Activated CD4-positive, CD25-positive, alpha-beta regulatory T cell treated with anti-CD3 and anti-CD28 coated beads, Interleukin-2, amount 50 U/mL, for 16 hours (primary cell): ENCODE measurements at regions not wholly inside any gene's neighbourhood (a gene's known extent, or its start where the extent isn't known, plus 50 kb on each side); places are given as distances from the start of the nearest gene placed in this dataset.

Experiments
- DNase-seq: peaks from one replicate; pipeline ENCODE4 v3.0.0-alpha.2; 2020; ENCODE audit warnings: low read depth, low spot score

DNA sequence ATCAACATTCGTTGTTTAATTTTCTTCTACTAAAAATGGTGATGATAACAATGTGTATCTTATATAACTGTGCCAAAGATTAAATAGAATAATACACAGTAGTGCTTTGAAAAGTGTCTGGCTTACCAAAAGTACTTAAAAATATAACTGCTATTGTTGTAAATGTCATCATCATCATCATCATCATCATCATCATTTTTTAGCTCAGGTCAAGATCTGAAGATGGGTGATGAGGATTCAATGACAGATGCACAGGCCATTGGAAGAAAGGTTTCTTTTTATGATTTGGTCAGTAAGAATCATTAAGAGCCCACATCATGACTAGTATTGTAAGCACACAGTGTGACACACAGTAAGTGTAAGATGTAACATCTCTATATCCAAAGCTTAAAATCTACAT, 795.2 kb downstream of the SLC4A3 start:
- no peak for DNase-seq

DNA sequence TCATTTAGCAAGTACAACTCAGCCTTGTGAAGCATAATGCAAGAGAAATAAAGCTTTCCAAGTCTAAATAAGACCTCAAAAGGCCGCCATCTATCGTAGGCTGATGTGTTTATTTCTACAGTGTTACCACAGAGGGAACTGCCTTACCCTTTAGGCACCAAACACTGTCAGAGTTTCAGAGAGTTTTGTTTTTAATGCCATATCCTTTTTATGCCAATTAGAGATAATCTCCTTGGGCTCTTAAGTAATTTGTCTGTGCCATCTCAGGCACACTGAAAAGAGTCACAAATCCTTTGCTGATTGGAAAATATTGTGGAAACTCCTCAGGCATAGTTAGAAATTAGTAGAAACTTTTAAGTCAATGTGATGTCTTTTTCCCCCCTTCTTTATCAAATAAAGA, 797.1 kb downstream of the SLC4A3 start:
- no peak for DNase-seq

DNA sequence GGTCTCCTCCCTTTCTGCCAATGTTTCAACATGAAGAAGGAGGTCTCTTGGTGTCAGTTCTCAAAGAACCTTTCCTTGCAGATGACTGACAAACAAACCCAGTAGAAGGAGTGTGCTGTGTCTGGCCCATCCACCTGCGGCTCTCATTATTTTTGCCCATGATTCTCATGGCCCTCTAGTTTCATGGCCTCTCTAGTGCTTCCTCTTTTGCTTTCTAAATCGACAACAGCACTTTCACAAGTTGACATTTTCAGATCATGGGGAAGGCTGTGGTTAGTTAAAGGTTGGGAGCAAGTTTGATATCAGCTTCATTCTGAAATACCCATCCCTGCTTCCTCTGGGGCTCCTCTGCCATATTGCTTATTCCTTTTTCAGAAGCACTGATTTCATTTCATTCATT, 805.2 kb downstream of the SLC4A3 start:
- DNase-seq, result no peak

DNA sequence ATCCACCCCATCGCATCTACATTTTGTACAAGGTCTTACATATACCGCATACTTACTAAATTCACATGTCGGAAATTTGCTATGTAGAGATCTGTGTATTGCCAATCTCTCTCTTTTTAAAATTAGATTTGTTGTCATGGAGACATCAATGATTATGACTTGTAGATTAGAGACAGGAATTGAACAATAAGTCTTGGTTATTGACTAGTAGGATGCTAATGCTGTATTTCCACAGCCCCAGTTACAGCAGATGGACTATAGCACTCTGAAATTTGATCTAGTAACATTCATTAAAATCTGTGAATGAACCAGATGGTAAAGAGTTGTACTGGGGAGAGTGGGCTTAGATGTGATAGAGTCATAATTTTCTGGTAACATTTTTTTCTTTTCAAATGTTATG, 805.7 kb downstream of the SLC4A3 start:
- DNase-seq, result no peak

DNA sequence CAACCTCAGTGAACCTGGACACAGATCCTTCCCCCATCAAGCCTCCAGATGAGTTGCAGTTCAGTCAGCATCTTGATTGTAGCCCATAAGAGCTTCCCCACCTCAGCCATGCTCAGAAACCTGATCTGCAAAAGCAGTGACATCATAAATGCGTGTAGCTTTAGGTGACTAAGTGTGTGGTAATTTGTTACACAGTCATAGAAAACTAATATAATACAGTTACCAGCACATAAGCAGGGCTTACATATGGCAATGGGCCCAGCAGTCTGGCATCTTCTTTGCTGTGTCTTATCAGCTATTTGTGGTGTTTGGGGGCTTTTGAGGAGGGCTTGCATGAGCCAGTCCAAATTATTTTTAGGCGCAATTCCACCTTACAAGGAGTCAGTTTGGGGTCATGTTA, 807.0 kb downstream of the SLC4A3 start:
- DNase-seq, result no peak

DNA sequence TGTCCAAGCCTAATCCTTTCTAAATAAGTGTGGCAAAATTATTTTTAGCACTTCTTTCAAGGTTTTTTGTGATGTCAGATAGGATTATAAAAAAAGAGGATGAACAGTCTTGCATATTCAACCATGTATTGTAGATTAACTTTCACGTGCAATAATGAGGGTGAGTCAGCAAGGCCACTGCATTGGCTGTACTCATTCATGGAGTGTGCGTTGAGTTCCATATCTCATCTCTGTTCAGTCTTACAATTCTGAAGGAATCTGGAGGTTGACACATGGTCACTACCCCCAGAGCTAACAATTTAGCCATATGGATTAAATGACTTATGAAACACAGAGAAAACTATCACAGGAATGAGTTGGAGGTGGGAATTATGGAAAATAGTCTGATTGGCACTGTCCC, 810.5 kb downstream of the SLC4A3 start:
- no peak for DNase-seq

DNA sequence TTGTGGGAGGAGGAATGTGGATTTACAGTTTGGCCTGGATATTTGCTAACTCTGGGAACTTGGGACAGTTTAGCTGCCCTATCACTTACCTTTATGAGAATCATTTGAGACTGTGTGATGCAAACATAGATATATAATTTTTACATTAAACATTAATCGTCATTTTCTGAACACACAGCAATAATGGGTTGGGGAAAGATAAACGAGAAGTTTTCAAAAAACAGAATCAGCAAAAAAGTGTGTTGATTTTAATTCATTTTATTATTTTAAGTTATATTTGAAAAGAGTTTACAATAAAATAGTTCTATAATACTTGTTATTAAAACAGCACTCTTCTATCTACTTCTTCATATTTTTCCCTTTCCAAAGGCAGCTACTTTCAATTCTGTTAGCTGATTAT, 813.3 kb downstream of the SLC4A3 start:
- no peak for DNase-seq

DNA sequence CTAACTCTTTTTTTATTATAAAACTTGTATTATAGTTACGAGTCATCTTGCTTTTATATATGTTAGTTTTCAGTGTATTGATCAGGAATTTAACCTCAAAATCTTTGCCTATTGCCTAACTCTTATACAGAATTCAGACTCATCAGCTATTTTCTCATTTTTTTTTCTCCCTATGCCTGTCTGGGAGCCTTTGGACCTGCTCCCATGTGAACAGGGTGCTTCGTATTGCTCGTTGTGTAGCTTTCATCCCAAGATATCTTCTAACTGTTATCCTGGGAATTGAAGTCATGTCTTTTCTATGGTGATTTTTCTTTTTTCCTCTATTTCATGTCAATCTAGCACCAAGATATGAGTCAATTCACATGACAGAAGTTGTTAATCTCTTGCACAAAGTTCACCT, 814.0 kb downstream of the SLC4A3 start:
- DNase-seq, result no peak

DNA sequence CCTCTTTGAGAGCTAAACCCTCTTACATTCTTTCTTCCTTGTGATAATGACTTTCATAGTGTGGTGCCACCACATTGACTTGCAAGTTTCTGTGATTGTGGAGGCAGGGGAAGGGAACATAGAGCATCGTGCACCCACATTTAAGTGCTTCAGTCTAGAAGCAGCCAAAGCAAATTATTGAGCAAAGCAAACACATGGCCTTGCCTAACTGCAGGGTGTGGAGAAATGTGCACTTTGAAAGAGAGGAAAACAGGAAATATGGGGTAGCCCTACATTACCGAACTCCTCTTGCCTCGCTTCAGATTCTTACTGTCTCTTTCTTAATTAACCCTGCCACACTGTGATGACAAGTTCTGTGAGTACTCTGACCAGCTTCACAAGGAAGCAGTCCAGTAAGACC, 814.6 kb downstream of the SLC4A3 start:
- DNase-seq, result no peak

DNA sequence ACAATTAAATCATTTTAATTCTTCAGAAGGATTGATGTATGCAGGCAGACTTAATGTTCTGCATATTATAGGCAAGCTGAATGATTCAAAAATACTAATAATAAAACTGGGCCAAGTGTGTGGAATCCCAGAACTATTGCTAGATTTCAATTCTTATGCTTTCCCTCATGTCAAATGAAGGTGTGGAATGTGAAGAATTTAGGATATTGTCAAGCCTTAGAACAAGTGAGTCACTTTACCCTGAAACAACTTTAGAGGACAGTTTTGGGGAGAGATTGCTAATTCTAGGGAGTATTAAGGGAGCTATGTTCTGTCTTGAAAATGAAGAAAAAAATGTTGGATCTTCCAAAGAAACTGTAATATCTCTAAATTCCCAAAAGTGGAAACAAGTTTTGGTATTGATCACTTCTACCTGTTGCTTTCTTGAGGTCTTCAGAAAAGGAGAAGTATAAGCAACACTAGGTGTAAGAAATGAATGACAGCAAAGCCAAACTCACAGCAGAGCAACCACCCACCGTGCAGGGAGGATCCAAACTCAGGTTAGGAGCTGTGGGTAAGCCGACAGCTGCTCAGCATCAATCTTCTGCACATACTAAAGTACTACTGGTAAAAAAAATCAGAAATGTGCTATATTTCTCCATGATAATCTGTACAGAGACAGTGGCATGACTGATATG, 818.1 kb downstream of the SLC4A3 start:
- no peak for DNase-seq

DNA sequence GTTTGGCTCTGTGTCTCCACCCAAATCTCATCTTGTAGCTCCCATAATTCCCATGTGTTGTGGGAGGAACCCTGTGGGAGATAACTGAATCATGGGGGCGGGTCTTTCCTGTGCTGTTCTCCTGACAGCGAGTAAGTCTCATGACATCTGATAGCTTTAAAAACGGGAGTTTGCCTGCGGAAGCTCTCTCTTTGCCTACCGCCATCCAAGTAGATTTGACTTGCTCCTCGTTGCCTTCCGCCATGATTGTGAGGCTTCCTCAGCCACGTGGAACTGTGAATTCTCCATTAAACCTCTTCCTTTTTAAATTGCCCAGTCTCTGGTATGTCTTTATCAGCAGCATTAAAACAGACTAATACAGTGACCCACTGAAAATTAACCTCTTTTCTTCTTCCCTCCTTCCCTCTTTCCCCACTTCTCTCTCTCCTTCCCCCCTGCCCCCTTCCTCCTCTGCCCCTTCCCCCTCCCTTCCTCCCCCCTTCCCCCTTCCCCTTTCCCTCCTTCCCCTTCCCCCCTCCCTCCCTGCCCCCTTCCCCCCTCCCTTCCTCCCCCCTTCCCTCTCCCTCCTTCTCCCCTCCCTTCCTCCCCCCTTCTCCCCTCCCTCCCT, 818.8 kb downstream of the SLC4A3 start:
- no peak for DNase-seq

DNA sequence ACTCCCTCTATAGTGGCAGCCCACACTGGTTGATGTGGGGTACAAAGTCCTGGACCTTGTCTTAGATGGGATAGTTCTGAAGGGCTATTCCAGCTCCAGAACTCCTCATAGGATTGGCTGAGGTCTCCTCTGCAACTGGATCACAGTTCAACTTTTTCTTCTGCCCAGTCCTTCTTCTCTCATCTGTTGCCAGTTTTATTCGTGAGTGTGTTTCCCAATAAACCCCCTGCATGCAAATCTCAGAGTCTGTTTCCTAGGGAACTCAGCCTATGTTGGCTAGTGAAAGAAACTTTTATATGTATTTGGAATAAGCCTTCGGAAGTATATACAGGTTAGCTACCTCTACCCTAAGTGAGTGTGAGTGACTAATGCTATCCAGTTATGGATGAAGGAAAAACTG, 823.4 kb downstream of the SLC4A3 start:
- DNase-seq, result no peak

DNA sequence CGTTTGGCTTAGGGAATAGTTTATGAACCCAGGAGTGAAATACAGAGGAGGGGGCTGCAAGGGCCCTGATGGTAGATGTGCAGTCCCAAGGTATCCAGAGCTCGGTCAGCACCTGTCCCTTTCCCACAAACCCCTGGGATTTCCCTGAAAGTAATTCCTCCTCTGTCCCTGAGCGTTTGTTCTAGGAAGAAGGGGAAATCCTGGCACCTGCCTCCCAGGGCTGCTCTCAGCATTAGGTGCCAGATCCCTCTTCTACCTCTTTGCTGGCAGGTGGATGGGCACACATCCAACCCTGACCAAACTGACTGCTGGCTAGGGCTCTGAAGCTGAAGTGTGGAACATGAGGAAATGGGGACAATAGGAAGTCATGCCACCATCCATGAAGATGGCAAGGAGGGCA, 824.0 kb downstream of the SLC4A3 start:
- no peak for DNase-seq

DNA sequence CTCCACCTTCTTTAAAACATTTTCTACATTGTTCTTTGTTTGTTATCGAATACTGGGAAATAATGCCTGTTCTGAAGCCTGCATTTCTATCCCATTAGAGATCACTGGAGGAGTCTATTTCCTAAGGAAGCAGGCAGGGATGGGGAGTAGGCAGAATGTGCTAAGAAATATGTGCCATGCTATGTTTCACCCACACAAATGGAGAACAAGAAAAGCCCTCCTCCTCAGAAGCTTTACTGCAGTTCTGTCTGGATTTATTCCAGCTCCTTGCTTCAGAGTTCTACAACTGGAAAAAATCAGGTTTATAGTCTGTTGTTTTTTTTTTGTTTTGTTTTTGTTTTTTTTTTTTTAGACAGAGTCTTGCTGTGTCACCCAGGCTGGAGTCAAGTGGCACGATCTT, 825.1 kb downstream of the SLC4A3 start:
- no peak for DNase-seq

DNA sequence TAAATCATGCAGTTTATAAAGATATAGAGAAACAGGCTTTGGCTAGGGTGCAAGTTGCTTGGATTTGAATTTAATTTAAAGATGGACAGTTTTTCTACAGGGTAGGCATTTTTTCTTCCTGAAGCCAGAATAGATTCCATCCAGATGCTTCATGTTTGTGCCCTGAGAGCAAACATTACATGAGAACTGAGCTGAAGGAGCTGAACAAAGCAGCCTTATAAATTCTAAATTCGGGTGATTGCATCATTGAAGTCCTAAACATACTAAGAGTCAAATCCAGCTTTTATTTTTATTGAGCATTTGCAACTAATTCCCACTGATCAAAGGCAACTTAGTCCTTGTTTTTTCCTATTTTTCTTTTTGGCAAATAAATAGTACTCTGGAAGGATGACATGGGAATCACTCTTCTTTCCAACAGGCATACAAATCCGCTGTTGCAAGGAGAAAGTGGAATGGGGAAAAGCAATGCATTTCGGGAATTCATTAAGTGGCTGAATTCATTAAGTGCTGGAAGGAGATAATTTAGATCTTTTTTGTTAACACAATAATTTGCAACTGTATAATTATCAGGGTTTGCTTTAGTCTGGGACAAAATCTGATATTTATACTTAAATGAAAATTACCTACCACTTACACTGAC, 828.0 kb downstream of the SLC4A3 start:
- DNase-seq, result no peak

DNA sequence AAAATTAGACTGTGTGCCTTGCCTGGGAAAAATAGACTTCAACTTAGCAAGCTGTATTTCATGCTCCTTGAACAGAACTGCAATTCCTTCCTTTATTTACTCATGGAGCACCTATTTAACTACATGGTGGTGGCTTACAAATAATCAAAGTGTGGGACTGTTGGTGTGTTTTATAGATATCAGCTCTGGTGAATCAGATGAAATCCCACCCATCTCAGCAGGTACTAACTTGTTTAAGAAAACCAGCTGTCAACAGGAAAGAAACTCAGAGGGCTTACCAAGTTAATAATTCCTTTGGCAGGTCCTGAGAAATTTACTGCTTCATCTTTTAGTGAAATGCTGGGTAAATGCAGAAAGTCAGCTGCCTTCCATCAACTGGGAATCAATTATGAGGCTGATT, 830.6 kb downstream of the SLC4A3 start:
- no peak for DNase-seq

DNA sequence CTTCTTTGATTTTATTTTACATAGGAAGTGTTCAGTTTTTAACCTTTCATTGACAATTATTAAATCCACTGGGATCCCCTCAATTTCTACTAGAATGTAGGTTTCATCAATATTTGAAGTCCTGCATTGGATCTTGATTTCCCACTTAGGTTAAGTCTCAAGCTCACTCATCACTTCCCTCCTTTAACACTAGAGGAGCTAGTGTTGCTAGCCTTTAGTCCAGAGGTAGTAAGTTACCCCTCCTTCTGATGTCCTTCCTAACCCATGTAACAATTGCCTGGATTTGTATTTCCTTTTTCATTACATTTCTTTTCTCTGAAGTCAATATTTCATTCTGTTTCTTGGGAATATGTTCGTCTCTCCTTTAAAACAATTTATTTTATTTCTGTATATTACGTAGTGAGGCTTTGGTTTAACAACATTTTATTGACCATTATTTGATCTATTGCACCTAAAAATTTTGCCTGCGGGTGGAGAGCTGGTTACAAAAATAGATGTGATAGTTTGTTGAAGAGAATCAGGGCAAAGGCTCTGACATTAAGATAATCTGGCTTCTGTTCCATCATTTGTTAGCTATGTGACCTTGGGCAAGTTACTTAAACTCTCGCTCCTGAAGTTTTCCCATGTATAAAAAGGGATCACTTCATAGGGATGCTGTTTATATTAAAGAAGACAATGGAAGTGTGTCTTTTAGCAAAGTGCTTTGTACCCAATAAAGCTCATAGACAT, 833.0 kb downstream of the SLC4A3 start:
- DNase-seq, result no peak

DNA sequence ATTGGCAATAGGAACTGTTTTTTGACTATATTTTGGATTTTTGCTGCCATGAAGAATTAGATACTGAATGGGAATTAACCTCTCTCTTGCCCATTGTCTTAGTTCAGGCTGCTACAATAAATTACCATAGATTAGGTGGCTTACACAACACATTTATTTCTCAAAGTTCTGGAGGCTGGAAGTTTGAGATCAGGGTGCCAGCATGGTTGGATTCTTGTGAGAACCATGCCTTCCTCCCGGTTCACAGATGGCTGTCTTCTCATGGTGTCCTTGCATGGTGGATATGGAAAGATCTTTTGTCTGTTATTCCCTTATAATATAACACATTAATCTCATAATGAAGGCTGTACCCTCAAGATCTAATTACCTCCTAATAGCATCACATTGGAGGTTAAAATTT, 836.4 kb downstream of the SLC4A3 start:
- DNase-seq, result no peak

DNA sequence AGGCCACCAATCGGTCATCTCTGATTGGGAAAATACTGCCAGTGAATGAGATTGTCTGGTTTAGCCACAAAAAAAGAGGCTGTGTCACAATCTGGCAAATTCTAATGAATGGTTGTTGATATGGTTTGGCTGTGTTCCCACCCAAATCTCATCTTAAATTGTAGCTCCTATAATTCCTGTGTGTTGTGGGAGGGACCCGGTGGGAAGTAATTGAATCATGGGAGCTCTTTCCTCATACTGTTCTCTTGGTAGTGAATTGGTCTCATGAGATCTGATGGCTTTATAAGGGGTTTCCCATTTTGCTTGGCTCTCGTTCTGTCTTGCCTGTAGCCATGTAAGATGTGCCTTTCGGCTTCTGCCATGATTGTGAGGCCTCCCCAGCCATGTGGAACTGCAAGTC, 838.3 kb downstream of the SLC4A3 start:
- DNase-seq, result no peak

DNA sequence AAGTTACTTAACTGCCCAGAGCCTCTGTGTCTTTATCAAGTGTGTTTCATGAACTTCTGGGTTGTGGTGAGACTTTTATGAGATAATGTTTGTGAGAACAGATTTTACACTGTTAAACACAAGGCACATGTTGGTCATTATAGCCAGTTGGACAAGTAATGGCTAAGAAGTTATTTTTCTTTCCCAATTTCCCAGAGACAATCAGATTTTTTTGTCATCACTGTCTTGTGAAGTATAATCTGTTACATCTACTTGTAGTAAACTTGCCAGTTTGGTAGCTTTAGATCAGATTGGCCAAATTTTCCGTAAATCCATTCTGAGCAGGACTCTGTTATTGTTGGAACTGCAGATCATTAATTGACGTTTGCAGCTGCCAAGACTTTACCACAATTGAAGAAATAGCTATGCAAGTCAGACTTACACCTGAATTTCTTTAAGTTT, 838.8 kb downstream of the SLC4A3 start:
- no peak for DNase-seq

DNA sequence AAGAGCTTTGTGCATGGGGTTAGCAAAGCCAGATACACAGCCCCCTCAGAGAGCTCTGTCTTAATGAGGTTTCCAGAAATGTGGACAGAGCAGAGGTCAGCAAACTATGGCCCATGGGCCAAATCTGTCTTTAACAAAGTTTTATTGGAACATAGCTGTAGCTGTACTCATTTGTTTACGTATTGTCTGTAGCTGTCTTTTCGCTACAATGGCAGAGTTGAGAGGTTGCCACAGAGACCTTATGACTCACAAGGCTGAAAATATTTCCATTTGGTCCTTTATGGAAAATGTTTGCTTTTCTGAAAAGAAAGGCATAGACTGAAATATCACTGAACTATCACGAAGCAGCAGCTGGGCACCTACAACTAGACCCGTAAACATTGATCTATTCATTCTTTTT, 841.8 kb downstream of the SLC4A3 start:
- no peak for DNase-seq

DNA sequence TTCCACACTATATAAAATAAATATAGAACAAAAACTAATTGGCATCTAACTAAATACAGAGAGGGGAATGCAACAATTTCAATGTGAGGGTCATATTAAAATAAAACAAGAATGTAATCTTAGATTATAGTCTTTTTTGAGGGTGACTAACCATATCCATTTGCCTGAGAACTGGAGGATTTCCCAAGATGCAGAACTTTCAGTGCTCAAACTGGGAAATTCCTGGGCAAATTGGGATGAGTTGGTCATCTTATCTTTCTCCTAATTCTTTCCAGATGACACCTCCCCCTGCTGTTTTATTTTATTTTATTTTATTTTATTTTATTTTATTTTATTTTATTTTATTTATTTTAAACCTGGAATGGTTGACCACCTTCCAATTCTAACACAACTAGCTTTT, 846.2 kb downstream of the SLC4A3 start:
- DNase-seq, result no peak

DNA sequence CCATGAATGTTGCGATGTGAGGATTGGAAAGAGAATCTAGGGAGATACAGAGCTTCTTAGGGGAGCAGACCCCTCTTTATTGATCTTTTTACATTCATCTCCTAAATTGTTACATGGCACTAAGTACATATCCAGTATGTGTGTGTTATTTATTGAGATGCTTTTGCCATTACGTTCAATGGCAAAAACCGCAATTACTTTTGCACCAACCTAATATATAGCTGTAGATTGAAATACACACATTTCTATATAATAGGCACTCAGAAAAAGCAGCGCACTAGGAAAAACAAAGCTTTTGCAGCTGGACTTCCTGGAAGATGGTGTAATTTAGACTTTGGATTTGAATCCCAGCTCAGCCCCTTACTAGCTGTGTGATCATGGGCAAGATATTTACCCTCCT, 849.4 kb downstream of the SLC4A3 start:
- no peak for DNase-seq
